ENCODE measurements at regions not wholly inside any gene's neighbourhood (a gene's known extent, or its start where the extent isn't known, plus 50 kb on each side); places are given as distances from the start of the nearest gene placed in this dataset.
"Not testable (repeated sequence)": the region's sequence is repeated elsewhere in the genome, so short reads cannot be mapped to it uniquely, and the experiment has no call there.

DNA sequence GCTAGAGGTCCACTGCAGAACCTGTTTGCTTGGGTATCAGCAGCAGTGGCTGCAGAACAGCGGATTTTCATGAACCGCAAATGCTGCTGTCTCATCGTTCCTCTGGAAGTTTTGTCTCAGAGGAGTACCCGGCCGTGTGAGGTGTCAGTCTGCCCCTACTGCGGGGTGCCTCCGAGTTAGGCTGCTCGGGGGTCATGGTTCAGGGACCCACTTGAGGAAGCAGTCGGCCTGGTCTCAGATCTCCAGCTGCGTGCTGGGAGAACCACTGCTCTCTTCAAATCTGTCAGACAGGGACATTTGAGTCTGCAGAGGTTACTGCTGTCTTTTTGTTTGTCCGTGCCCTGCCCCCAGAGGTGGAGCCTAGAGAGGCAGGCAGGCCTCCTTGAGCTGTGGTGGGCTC, 109.5 kb upstream of the TMEM196 start:
- ATAC-seq; H3K4me1 ChIP-seq (ENCODE audit: insufficient read depth, low read length); H3K9ac ChIP-seq (ENCODE audit: insufficient read depth, low read depth, low read length); H3K27me3 ChIP-seq (ENCODE audit: control insufficient read depth in 1 of 2, insufficient read depth in 2 of 2, low read length in 2 of 2); H3K27ac ChIP-seq (ENCODE audit: extremely low read length, insufficient read depth, low read length); CTCF ChIA-PET (ENCODE audit: low intra/inter-chr PET ratio, low total read pairs); POLR2A ChIA-PET; BruUV-seq (replicated peaks); intact Hi-C loops (cut with micrococcal nuclease; ENCODE audit: unreplicated experiment); H3K4me2 ChIP-seq (ENCODE audit: low read depth, low read length); H2AFZ ChIP-seq (ENCODE audit: low read length); FAIRE-seq; DNase-seq (ENCODE audit: low spot score); H4K20me1 ChIP-seq (ENCODE audit: insufficient read depth, low read length); H3K79me2 ChIP-seq (ENCODE audit: insufficient read depth, low read length); in situ Hi-C loops (cut with HindIII; ENCODE audit: extremely low pct_ligation_motif_present, low pct_unique_long_range_greater_than_20kb); H3K36me3 ChIP-seq (replicated peaks in 1 of 2; ENCODE audit: control insufficient read depth in 1 of 2, insufficient read depth in 2 of 2, low read length in 2 of 2); H3K9me3 ChIP-seq (ENCODE audit: low read length); H3K4me3 ChIP-seq (replicated peaks in 1 of 3; ENCODE audit: insufficient read depth in 1 of 3, low read depth in 2 of 3, low read length in 3 of 3): not testable (repeated sequence)
- WGBS (ENCODE audit: low lambda C conversion rate): 15% methylated on average over 10 of the region's 11 CpGs

DNA sequence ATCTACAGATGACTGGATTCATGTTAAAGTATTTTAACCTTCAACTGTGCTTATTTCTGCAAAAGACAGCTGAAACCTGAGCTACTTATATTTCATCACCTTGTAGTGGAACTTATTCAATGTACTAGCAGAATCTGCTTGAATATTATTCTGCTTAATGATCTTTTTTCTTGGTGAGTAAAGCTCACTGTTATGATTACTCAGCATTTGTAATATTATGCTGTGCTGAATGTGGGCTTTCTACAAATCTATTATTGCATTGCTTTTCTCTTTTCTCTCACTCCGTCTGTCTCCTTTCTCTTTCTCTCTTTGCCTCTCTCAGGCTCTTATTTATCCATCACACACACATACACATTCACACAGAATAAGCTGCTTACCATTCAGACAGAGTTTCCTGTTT, 98.7 kb upstream of the TMEM196 start:
- no peak for FAIRE-seq
- POLR2A ChIA-PET: no interaction called here

More for the DNA sequence above, 98.7 kb upstream of the TMEM196 start:
- H3K79me2 ChIP-seq (ENCODE audit: insufficient read depth, low read length): no peaks in the 10 kb centered on the region
- no TSS peak for BruUV-seq (replicated peaks)
- 0% methylated on average over 1 of the region's 1 CpG for WGBS (ENCODE audit: low lambda C conversion rate)
- H3K9ac ChIP-seq (ENCODE audit: insufficient read depth, low read depth, low read length): no peak overlapping the region
- H3K4me2 ChIP-seq (ENCODE audit: low read depth, low read length): no peak overlapping the region
- no peak for TF ChIP-seq ZNF335 (CRISPR knock-in tag; IDR thresholded peaks at IDR 0.05)
- peak; percentile 71 for TF ChIP-seq MAFF (IDR thresholded peaks at IDR 0.05; ENCODE audit: low read depth, low read length)
- TF ChIP-seq MAFK (conservative IDR thresholded peaks at IDR 0.05 in 1 of 2, IDR thresholded peaks at IDR 0.05 in 1 of 2; ENCODE audit: low read length in 2 of 2): peak; percentile 64 to 85; a peak in 3 of 4 replicates
- TF ChIP-seq, protein P1, sequence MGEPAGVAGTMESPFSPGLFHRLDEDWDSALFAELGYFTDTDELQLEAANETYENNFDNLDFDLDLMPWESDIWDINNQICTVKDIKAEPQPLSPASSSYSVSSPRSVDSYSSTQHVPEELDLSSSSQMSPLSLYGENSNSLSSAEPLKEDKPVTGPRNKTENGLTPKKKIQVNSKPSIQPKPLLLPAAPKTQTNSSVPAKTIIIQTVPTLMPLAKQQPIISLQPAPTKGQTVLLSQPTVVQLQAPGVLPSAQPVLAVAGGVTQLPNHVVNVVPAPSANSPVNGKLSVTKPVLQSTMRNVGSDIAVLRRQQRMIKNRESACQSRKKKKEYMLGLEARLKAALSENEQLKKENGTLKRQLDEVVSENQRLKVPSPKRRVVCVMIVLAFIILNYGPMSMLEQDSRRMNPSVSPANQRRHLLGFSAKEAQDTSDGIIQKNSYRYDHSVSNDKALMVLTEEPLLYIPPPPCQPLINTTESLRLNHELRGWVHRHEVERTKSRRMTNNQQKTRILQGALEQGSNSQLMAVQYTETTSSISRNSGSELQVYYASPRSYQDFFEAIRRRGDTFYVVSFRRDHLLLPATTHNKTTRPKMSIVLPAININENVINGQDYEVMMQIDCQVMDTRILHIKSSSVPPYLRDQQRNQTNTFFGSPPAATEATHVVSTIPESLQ (CRISPR knock-in tag; conservative IDR thresholded peaks at IDR 0.05): no peak
- no peak for TF ChIP-seq TSC22D2 (CRISPR knock-in tag; IDR thresholded peaks at IDR 0.05; ENCODE audit: borderline replicate concordance)
- TF ChIP-seq EED (CRISPR knock-in tag; IDR thresholded peaks at IDR 0.05): no peak
- TF ChIP-seq, protein P2, sequence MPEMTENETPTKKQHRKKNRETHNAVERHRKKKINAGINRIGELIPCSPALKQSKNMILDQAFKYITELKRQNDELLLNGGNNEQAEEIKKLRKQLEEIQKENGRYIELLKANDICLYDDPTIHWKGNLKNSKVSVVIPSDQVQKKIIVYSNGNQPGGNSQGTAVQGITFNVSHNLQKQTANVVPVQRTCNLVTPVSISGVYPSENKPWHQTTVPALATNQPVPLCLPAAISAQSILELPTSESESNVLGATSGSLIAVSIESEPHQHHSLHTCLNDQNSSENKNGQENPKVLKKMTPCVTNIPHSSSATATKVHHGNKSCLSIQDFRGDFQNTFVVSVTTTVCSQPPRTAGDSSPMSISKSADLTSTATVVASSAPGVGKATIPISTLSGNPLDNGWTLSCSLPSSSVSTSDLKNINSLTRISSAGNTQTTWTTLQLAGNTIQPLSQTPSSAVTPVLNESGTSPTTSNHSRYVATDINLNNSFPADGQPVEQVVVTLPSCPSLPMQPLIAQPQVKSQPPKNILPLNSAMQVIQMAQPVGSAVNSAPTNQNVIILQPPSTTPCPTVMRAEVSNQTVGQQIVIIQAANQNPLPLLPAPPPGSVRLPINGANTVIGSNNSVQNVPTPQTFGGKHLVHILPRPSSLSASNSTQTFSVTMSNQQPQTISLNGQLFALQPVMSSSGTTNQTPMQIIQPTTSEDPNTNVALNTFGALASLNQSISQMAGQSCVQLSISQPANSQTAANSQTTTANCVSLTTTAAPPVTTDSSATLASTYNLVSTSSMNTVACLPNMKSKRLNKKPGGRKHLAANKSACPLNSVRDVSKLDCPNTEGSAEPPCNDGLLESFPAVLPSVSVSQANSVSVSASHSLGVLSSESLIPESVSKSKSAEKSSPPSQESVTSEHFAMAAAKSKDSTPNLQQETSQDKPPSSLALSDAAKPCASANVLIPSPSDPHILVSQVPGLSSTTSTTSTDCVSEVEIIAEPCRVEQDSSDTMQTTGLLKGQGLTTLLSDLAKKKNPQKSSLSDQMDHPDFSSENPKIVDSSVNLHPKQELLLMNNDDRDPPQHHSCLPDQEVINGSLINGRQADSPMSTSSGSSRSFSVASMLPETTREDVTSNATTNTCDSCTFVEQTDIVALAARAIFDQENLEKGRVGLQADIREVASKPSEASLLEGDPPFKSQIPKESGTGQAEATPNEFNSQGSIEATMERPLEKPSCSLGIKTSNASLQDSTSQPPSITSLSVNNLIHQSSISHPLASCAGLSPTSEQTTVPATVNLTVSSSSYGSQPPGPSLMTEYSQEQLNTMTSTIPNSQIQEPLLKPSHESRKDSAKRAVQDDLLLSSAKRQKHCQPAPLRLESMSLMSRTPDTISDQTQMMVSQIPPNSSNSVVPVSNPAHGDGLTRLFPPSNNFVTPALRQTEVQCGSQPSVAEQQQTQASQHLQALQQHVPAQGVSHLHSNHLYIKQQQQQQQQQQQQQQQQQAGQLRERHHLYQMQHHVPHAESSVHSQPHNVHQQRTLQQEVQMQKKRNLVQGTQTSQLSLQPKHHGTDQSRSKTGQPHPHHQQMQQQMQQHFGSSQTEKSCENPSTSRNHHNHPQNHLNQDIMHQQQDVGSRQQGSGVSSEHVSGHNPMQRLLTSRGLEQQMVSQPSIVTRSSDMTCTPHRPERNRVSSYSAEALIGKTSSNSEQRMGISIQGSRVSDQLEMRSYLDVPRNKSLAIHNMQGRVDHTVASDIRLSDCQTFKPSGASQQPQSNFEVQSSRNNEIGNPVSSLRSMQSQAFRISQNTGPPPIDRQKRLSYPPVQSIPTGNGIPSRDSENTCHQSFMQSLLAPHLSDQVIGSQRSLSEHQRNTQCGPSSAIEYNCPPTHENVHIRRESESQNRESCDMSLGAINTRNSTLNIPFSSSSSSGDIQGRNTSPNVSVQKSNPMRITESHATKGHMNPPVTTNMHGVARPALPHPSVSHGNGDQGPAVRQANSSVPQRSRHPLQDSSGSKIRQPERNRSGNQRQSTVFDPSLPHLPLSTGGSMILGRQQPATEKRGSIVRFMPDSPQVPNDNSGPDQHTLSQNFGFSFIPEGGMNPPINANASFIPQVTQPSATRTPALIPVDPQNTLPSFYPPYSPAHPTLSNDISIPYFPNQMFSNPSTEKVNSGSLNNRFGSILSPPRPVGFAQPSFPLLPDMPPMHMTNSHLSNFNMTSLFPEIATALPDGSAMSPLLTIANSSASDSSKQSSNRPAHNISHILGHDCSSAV (CRISPR knock-in tag; IDR thresholded peaks at IDR 0.05; ENCODE audit: borderline replicate concordance): no peak
- no peak for TF ChIP-seq ZFP36L1 (CRISPR knock-in tag; IDR thresholded peaks at IDR 0.05)
- H3K27me3 ChIP-seq (ENCODE audit: control insufficient read depth in 1 of 2, insufficient read depth in 2 of 2, low read length in 2 of 2): no peaks in the 10 kb centered on the region
- H4K20me1 ChIP-seq (ENCODE audit: insufficient read depth, low read length): no peaks in the 10 kb centered on the region
- no peak overlapping the region for H3K4me3 ChIP-seq (replicated peaks in 1 of 3; ENCODE audit: insufficient read depth in 1 of 3, low read depth in 2 of 3, low read length in 3 of 3)
- peaks cover 65% of the 10 kb centered on the region for H3K9me3 ChIP-seq (ENCODE audit: low read length)
- no peak for DNase-seq (ENCODE audit: low spot score)
- no peak for ATAC-seq
- H3K4me1 ChIP-seq (ENCODE audit: insufficient read depth, low read length): no peaks in the 10 kb centered on the region
- no peak overlapping the region for H2AFZ ChIP-seq (ENCODE audit: low read length)
- no peaks in the 10 kb centered on the region for H3K36me3 ChIP-seq (replicated peaks in 1 of 2; ENCODE audit: control insufficient read depth in 1 of 2, insufficient read depth in 2 of 2, low read length in 2 of 2)
- CTCF ChIA-PET (ENCODE audit: low intra/inter-chr PET ratio, low total read pairs): no interaction called here
- no peak overlapping the region for H3K27ac ChIP-seq (ENCODE audit: extremely low read length, insufficient read depth, low read length)
- in situ Hi-C loops (cut with HindIII; ENCODE audit: extremely low pct_ligation_motif_present, low pct_unique_long_range_greater_than_20kb): no loop called here
- intact Hi-C loops (cut with micrococcal nuclease; ENCODE audit: unreplicated experiment): no loop called here

Data from HepG2 (cell line).